Fibroblast of lung (primary cell): ENCODE measurements at regions not wholly inside any gene's neighbourhood (a gene's known extent, or its start where the extent isn't known, plus 50 kb on each side); places are given as distances from the start of the nearest gene placed in this dataset.

Experiments used
- CTCF ChIP-seq, 2 donors: IDR thresholded peaks in 1 of 2; conservative IDR thresholded peaks in 1 of 2; 1 replicate in 1 of 2; 2 replicates in 1 of 2; pipeline ENCODE4 v1.5.1; 2011 to 2012; ENCODE audit warnings: low read length in 2 of 2, control low read depth in 1 of 2, inconsistent platforms in 1 of 2, low read depth in 1 of 2, mild to moderate bottlenecking in 1 of 2
- EZH2 ChIP-seq: IDR thresholded peaks from 2 replicates; pipeline ENCODE4 v1.5.1; 2012; ENCODE audit warnings: low read length, control low read depth, mild to moderate bottlenecking; ENCODE audit errors: missing control alignments

GRCh38 chr14:81829447-81829846 is 295.8 kb upstream of the SEL1L start:
- TF ChIP-seq CTCF (conservative IDR thresholded peaks at IDR 0.05 in 1 of 2, IDR thresholded peaks at IDR 0.05 in 1 of 2; ENCODE audit: low read depth in 1 of 2, low read length in 2 of 2) (no peak), EZH2 (no peak)
